ENCODE measurements at regions not wholly inside any gene's neighbourhood (a gene's known extent, or its start where the extent isn't known, plus 50 kb on each side); places are given as distances from the start of the nearest gene placed in this dataset.

- ATAC-seq: peak; percentile 65
- Histone ChIP-seq H3K4me3 (ENCODE audit: low read length) (peak overlapping the region; percentile 18; the same call in 1 of the 2 replicates), H3K27me3 (ENCODE audit: low read length) (no peaks in the 10 kb centered on the region), H3K9ac (ENCODE audit: low read length) (no peak overlapping the region), H3K9me3 (ENCODE audit: low read length) (no peaks in the 10 kb centered on the region), H3F3A (ENCODE audit: low read length, unreplicated experiment) (no peaks in the 10 kb centered on the region), H3K27ac (ENCODE audit: low read length) (peak overlapping the region; percentile 54), H3K4me2 (ENCODE audit: low read length) (peak overlapping the region; percentile 59), H3K4me1 (ENCODE audit: insufficient read depth, low read length) (peaks cover 32% of the 10 kb centered on the region), H2AFZ (ENCODE audit: low read length) (peak overlapping the region; percentile 39), H4K20me1 (ENCODE audit: low read length) (no peaks in the 10 kb centered on the region), H3K36me3 (ENCODE audit: low read depth, low read length) (no peaks in the 10 kb centered on the region), H3K9me2 (replicated peaks; ENCODE audit: low read length) (no peaks in the 10 kb centered on the region), H3K79me2 (ENCODE audit: low read length) (no peaks in the 10 kb centered on the region)
- TF ChIP-seq EZH2 (IDR thresholded peaks at IDR 0.05; ENCODE audit: low read length, unreplicated experiment) (no peak), EZH2phosphoT487 (IDR thresholded peaks at IDR 0.05; ENCODE audit: borderline replicate concordance, low read length) (no peak)
- TF ChIP-seq, protein P1, sequence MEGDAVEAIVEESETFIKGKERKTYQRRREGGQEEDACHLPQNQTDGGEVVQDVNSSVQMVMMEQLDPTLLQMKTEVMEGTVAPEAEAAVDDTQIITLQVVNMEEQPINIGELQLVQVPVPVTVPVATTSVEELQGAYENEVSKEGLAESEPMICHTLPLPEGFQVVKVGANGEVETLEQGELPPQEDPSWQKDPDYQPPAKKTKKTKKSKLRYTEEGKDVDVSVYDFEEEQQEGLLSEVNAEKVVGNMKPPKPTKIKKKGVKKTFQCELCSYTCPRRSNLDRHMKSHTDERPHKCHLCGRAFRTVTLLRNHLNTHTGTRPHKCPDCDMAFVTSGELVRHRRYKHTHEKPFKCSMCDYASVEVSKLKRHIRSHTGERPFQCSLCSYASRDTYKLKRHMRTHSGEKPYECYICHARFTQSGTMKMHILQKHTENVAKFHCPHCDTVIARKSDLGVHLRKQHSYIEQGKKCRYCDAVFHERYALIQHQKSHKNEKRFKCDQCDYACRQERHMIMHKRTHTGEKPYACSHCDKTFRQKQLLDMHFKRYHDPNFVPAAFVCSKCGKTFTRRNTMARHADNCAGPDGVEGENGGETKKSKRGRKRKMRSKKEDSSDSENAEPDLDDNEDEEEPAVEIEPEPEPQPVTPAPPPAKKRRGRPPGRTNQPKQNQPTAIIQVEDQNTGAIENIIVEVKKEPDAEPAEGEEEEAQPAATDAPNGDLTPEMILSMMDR (conservative IDR thresholded peaks at IDR 0.05; ENCODE audit: low read depth, low read length): no peak
- intact Hi-C loops (cut with micrococcal nuclease): loop anchor here (1.0 to 5.0 kb wide), 3 partner anchors 47 to 246 kb away; partner anchors contain the start of gene CTTNBP2
- ChIA-PET CTCF (no interaction called here), POLR2A (ENCODE audit: unreplicated experiment) (no interaction called here)
- BruUV-seq (replicated peaks): no TSS peak
- peak; percentile 78 for DNase-seq
Observed at GRCh38 chr7:117997862-117998825, 124.9 kb upstream of the CTTNBP2 start.

DNA sequence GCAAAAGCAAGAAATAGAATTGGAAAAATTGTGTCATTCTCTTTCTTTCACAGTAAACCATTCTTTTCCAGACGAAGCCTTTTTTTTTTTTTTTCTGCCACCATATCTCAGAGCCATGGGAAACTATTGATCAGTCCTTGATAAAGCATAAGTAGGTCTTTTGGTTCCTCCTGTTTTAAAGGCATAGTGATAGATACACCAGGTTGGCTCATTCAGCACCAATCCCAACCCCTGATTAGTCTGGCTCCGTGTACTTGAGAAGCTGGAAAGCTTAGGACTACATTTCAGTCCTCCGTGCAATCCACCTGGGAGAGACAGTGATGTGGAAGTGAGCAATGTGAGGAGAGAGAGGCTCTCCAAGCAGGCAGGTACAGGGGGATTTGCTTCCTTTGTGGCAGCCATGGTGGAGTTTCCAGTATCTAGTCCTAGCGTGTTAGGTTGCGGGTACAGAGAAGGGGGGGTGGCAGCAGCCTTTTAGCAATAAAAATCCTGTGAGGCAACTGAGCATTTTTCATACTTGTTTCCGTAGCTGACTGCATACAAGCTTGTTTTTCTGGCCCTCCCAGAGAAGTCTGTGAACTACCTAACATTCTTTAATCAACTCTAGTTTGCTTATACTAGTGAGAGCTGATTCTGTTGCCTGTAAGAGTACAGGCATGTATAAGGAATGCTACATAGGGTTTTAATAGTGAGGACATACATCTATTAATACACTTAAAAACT, 127.4 kb upstream of the CTTNBP2 start:
- Histone ChIP-seq H3K36me3 (ENCODE audit: low read depth, low read length) (no peaks in the 10 kb centered on the region), H3F3A (ENCODE audit: low read length, unreplicated experiment) (no peaks in the 10 kb centered on the region), H4K20me1 (ENCODE audit: low read length) (no peaks in the 10 kb centered on the region), H3K9ac (ENCODE audit: low read length) (no peak overlapping the region), H3K9me3 (ENCODE audit: low read length) (no peaks in the 10 kb centered on the region), H3K4me3 (ENCODE audit: low read length) (no peak overlapping the region), H3K9me2 (replicated peaks; ENCODE audit: low read length) (no peaks in the 10 kb centered on the region), H3K4me1 (ENCODE audit: insufficient read depth, low read length) (peaks cover 32% of the 10 kb centered on the region), H3K4me2 (ENCODE audit: low read length) (no peak overlapping the region), H3K27me3 (ENCODE audit: low read length) (no peaks in the 10 kb centered on the region), H3K27ac (ENCODE audit: low read length) (no peak overlapping the region), H2AFZ (ENCODE audit: low read length) (no peak overlapping the region), H3K79me2 (ENCODE audit: low read length) (no peaks in the 10 kb centered on the region)
- ChIA-PET POLR2A (ENCODE audit: unreplicated experiment) (no interaction called here), CTCF (no interaction called here)
- no TSS peak for BruUV-seq (replicated peaks)
- TF ChIP-seq, protein P1 (conservative IDR thresholded peaks at IDR 0.05; ENCODE audit: low read depth, low read length): no peak
- TF ChIP-seq EZH2phosphoT487 (IDR thresholded peaks at IDR 0.05; ENCODE audit: borderline replicate concordance, low read length): no peak
- TF ChIP-seq EZH2 (IDR thresholded peaks at IDR 0.05; ENCODE audit: low read length, unreplicated experiment): no peak
- intact Hi-C loops (cut with micrococcal nuclease): no loop called here
- no peak for DNase-seq
- ATAC-seq: no peak
